Left ventricle myocardium inferior (tissue), 1 donor: ENCODE measurements at regions not wholly inside any gene's neighbourhood (a gene's known extent, or its start where the extent isn't known, plus 50 kb on each side); places are given as distances from the start of the nearest gene placed in this dataset.

ENCODE experiments used
- DNase-seq: peaks from one replicate; pipeline ENCODE4 v3.0.0-alpha.2; 2020
- H3K27ac ChIP-seq: fragments of 200-600 bp; replicated peaks from 2 replicates; pipeline ENCODE4 v1.8.0; 2021
- H3K27me3 ChIP-seq: fragments of 200-600 bp; 2 replicates; pipeline ENCODE4 v1.8.0; 2021; ENCODE audit warnings: low read depth
- H3K36me3 ChIP-seq: fragments of 200-600 bp; 2 replicates; pipeline ENCODE4 v1.8.0; 2021
- H3K4me1 ChIP-seq: fragments of 200-600 bp; 2 replicates; pipeline ENCODE4 v1.8.0; 2021
- H3K4me3 ChIP-seq: fragments of 200-600 bp; 2 replicates; pipeline ENCODE4 v1.8.0; 2021; ENCODE audit warnings: mild to moderate bottlenecking, moderate library complexity
- H3K9me3 ChIP-seq: fragments of 200-600 bp; replicated peaks from 2 replicates; pipeline ENCODE4 v1.8.0; 2021
- CTCF ChIP-seq: fragments of 200-600 bp; IDR thresholded peaks from 2 replicates; pipeline ENCODE4 v1.8.0; 2021; ENCODE audit warnings: antibody characterized with exemption, mild to moderate bottlenecking, borderline replicate concordance
- intact Hi-C: fragments of 100-400 bp; cut with micrococcal nuclease; formaldehyde crosslinking; loops from one replicate; pipeline ENCODE4 v1.11.0; 2022
- donor health status: DM: no; HTN: yes; CAD: no; lungs with severe emphysema.

DNA sequence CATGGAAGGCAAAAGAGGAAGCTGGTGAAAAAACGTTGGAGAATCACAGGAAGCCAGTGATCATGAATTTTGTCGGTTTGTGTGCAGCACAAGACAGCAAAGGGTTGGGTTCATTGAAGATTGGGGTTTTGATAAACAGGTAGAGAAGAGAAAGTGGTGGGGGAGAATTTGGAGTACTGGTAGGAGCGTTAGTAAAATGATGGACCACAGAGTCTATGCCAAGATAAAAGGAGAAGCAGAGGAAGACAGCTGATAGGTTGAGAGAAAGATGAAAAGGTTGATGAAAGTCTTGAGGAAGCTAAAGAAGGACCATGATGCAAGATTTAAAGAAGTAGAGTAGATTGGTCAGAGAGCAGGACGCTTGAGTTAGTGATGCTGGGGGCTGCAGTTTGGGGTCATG is 156.8 kb upstream of the POU3F1 start:
- Histone ChIP-seq H3K4me3 (no peak overlapping the region), H3K4me1 (no peaks in the 10 kb centered on the region), H3K9me3 (peaks cover 22% of the 10 kb centered on the region), H3K27ac (no peak overlapping the region), H3K27me3 (peaks cover 21% of the 10 kb centered on the region), H3K36me3 (no peaks in the 10 kb centered on the region)
- DNase-seq, result no peak
- TF ChIP-seq CTCF, result no peak
- intact Hi-C loops, result no loop called here

GRCh38 chr1:38201431-38201830 is 154.8 kb upstream of the POU3F1 start:
- no peak for DNase-seq

GRCh38 chr1:38198621-38199020 is 152.0 kb upstream of the POU3F1 start:
- Histone ChIP-seq H3K4me1 (no peaks in the 10 kb centered on the region), H3K27ac (no peak overlapping the region), H3K27me3 (peaks cover 35% of the 10 kb centered on the region), H3K36me3 (no peaks in the 10 kb centered on the region), H3K4me3 (no peak overlapping the region), H3K9me3 (peaks cover 22% of the 10 kb centered on the region)
- DNase-seq, result no peak
- TF ChIP-seq CTCF, result no peak
- intact Hi-C loops, result no loop called here

More at GRCh38 chr1:38201431-38201830, 154.8 kb upstream of the POU3F1 start:
- Histone ChIP-seq H3K36me3 (no peaks in the 10 kb centered on the region), H3K27me3 (peaks cover 24% of the 10 kb centered on the region), H3K4me3 (no peak overlapping the region), H3K9me3 (peaks cover 22% of the 10 kb centered on the region), H3K4me1 (no peaks in the 10 kb centered on the region), H3K27ac (no peak overlapping the region)
- TF ChIP-seq CTCF, result no peak
- intact Hi-C loops, result no loop called here

GRCh38 chr1:38198099-38198498 is 151.5 kb upstream of the POU3F1 start:
- DNase-seq, result no peak
- H3K9me3 ChIP-seq, result peaks cover 22% of the 10 kb centered on the region

GRCh38 chr1:38197312-38198061 is 150.9 kb upstream of the POU3F1 start:
- H3K9me3 ChIP-seq, result peaks cover 22% of the 10 kb centered on the region
- intact Hi-C loops, result no loop called here
- H3K27me3 ChIP-seq, result peaks cover 35% of the 10 kb centered on the region
- no peak for DNase-seq
- no peak overlapping the region for H3K4me3 ChIP-seq
- no peaks in the 10 kb centered on the region for H3K4me1 ChIP-seq
- no peak overlapping the region for H3K27ac ChIP-seq
- no peaks in the 10 kb centered on the region for H3K36me3 ChIP-seq
- no peak for TF ChIP-seq CTCF

More at GRCh38 chr1:38198099-38198498, 151.5 kb upstream of the POU3F1 start:
- no peak overlapping the region for H3K4me3 ChIP-seq
- intact Hi-C loops, result no loop called here
- no peaks in the 10 kb centered on the region for H3K4me1 ChIP-seq
- TF ChIP-seq CTCF, result no peak
- no peaks in the 10 kb centered on the region for H3K36me3 ChIP-seq
- no peak overlapping the region for H3K27ac ChIP-seq
- H3K27me3 ChIP-seq, result peaks cover 35% of the 10 kb centered on the region
